OCI-LY1 (cell line): ENCODE measurements at regions not wholly inside any gene's neighbourhood (a gene's known extent, or its start where the extent isn't known, plus 50 kb on each side); places are given as distances from the start of the nearest gene placed in this dataset.
"Not testable (repeated sequence)": the region's sequence is repeated elsewhere in the genome, so short reads cannot be mapped to it uniquely, and the experiment has no call there.

Source experiments
- H2AFZ ChIP-seq: fragments of 200-600 bp; sonication (generic), shearing (Covaris generic); 2 replicates; pipeline ENCODE4 v1.6.0; 2014; ENCODE audit warnings: antibody characterized with exemption, mild to moderate bottlenecking, low read length
- H3F3A ChIP-seq: fragments of 200-600 bp; sonication (generic), shearing (Covaris generic); 2 replicates; pipeline ENCODE4 v1.6.0; 2014; ENCODE audit warnings: mild to moderate bottlenecking, antibody characterized with exemption, low read length, moderate library complexity; ENCODE audit not compliant: insufficient read depth
- H3K27ac ChIP-seq: fragments of 200-600 bp; sonication (generic); 2 replicates; pipeline ENCODE4 v1.5.1; 2014; ENCODE audit warnings: low read length, mixed run types, mild to moderate bottlenecking, low read depth; ENCODE audit not compliant: poor library complexity, severe bottlenecking
- H3K27me3 ChIP-seq: fragments of 200-600 bp; sonication (generic); 2 replicates; pipeline ENCODE4 v1.6.0; 2014; ENCODE audit warnings: antibody characterized with exemption, mild to moderate bottlenecking, low read length, moderate library complexity; ENCODE audit not compliant: insufficient read depth
- H3K36me3 ChIP-seq: fragments of 200-600 bp; sonication (generic); 2 replicates; pipeline ENCODE4 v1.6.1; 2014; ENCODE audit warnings: mild to moderate bottlenecking, antibody characterized with exemption, low read length, moderate library complexity, mixed read lengths; ENCODE audit not compliant: insufficient read depth
- H3K4me1 ChIP-seq: fragments of 200-600 bp; sonication (generic); 2 replicates; pipeline ENCODE4 v1.5.1; 2014; ENCODE audit warnings: mild to moderate bottlenecking, low read length, moderate library complexity; ENCODE audit not compliant: insufficient read depth, severe bottlenecking
- H3K4me2 ChIP-seq: fragments of 200-600 bp; sonication (generic), shearing (Covaris generic); 2 replicates; pipeline ENCODE4 v1.6.1; 2014; ENCODE audit warnings: low read length
- H3K4me3 ChIP-seq: fragments of 200-600 bp; sonication (generic); 2 replicates; pipeline ENCODE4 v1.5.1; 2014; ENCODE audit warnings: low read length, low read depth, mild to moderate bottlenecking, mixed read lengths; ENCODE audit not compliant: poor library complexity, severe bottlenecking
- H3K79me2 ChIP-seq: fragments of 200-600 bp; shearing (Covaris generic); 2 replicates; pipeline ENCODE4 v1.6.1; 2016; ENCODE audit warnings: mixed run types, low read length, mixed read lengths; ENCODE audit not compliant: insufficient read depth
- H3K9ac ChIP-seq: fragments of 200-600 bp; sonication (generic), shearing (Covaris generic); 2 replicates; pipeline ENCODE4 v1.6.1; 2014; ENCODE audit warnings: mild to moderate bottlenecking, low read length, mixed read lengths
- H3K9me2 ChIP-seq: fragments of 200-600 bp; sonication (generic), shearing (Covaris generic); 2 replicates; pipeline ENCODE4 v1.6.1; 2014; ENCODE audit warnings: low read depth, mild to moderate bottlenecking, low read length, mixed read lengths
- H3K9me3 ChIP-seq: fragments of 200-600 bp; shearing (Covaris generic); 2 replicates; pipeline ENCODE4 v1.6.1; 2014; ENCODE audit warnings: low read length, mixed read lengths
- H4K20me1 ChIP-seq: fragments of 200-600 bp; sonication (generic), shearing (Covaris generic); 2 replicates; pipeline ENCODE4 v1.6.0; 2016; ENCODE audit warnings: mild to moderate bottlenecking, low read length; ENCODE audit not compliant: insufficient read depth
- EZH2 ChIP-seq: fragments of 200-600 bp; sonication (generic), shearing (Covaris generic); IDR thresholded peaks from 2 replicates; pipeline ENCODE4 v1.8.0; 2017; ENCODE audit warnings: borderline replicate concordance, mixed run types, mild to moderate bottlenecking, antibody characterized with exemption, low read length, moderate library complexity, mixed read lengths
- TF ChIP-seq, protein P1 (sequence below): fragments of 200-600 bp; sonication (generic), shearing (Covaris generic); IDR thresholded peaks from 2 replicates; pipeline ENCODE4 v1.5.1; 2017; ENCODE audit warnings: mild to moderate bottlenecking, antibody characterized with exemption, low read length, moderate library complexity, mixed read lengths

DNA sequence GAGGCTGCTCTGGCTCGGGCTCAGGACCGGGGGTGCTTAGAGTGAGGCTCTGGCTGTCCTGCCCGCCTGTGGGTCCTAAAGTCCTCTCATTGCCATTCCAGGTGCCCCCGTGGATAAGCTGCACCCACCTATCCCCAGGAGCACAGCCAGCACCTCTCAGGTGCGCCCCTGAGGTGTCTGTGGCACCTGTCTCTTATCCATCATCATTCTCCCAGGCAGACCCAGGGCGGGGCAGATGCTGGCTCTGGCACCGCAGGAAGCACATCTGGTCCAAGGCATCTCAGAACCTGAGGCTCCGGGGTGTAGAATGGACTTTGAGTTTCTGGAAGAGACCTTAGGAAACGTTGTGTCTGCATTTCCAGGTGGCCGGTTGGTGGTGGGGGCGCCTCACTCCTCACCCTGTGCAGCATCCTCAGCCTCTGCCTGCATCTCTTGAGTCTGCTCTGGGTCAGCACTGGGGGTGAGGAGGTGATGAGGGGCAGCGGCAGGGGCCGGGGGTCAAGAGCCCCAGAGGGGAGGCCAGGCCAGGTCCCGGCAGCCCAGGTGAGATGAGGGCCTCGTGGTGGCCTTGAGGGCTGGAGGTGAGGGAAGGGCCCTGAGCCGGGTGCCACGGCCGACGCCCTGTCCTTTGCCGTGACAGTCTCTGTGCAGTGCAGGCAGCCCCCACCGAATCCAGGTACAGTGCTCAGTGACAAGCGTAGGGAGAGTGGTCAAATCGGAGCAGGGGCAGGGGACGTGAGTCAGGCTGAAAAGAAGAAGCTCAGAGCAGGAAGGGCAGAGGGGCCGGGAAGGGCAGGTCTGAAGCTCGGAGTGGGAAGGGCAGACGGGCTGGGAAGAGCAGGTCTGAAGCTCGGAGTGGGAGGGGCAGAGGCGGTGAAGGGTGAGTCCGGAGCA, 173.5 kb downstream of the NPIPB11 start:
- Histone ChIP-seq H3K9ac (no peak overlapping the region), H3K9me3 (no peaks in the 10 kb centered on the region), H3F3A (no peaks in the 10 kb centered on the region), H3K9me2 (no peaks in the 10 kb centered on the region), H3K4me2 (no peak overlapping the region), H3K4me1 (peaks cover 4% of the 10 kb centered on the region), H2AFZ (no peak overlapping the region), H3K4me3 (no peak overlapping the region), H3K79me2 (no peaks in the 10 kb centered on the region), H3K27me3 (no peaks in the 10 kb centered on the region), H3K36me3 (no peaks in the 10 kb centered on the region), H4K20me1 (no peaks in the 10 kb centered on the region), H3K27ac (no peak overlapping the region)
- TF ChIP-seq, protein P1, sequence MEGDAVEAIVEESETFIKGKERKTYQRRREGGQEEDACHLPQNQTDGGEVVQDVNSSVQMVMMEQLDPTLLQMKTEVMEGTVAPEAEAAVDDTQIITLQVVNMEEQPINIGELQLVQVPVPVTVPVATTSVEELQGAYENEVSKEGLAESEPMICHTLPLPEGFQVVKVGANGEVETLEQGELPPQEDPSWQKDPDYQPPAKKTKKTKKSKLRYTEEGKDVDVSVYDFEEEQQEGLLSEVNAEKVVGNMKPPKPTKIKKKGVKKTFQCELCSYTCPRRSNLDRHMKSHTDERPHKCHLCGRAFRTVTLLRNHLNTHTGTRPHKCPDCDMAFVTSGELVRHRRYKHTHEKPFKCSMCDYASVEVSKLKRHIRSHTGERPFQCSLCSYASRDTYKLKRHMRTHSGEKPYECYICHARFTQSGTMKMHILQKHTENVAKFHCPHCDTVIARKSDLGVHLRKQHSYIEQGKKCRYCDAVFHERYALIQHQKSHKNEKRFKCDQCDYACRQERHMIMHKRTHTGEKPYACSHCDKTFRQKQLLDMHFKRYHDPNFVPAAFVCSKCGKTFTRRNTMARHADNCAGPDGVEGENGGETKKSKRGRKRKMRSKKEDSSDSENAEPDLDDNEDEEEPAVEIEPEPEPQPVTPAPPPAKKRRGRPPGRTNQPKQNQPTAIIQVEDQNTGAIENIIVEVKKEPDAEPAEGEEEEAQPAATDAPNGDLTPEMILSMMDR: no peak
- no peak for TF ChIP-seq EZH2

DNA sequence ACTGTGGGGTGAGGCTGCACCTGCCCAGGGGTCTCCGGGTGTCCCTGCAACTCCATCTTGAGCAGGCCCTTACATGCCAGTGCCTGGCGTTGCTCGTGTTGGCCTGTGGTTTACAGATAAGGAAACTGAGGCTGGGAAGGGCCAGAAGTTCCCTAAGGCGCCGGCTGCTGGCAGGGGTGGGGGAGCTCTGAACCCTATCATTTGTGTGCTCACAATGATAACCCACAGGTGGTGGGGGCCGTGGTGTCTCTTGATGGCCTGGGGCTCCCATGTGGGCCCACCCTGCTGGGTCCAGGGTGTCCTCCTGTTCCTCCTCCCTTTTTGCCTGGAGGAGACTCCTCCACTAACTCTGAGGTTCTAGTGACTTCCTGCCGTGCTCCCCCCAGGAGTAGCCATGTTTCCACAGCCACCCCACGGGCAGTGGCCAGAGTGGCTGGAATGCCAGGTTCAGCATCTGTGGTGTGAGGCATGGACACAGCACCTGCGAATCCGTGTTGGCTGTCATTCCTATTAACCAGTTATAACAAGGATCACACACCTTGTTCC, 174.3 kb downstream of the NPIPB11 start:
- H3K27me3 ChIP-seq, H3K4me2 ChIP-seq, H3K4me3 ChIP-seq, H3K27ac ChIP-seq, H3K9me2 ChIP-seq, H4K20me1 ChIP-seq, H3K4me1 ChIP-seq, H2AFZ ChIP-seq, H3K79me2 ChIP-seq, H3F3A ChIP-seq, H3K9me3 ChIP-seq, H3K9ac ChIP-seq, H3K36me3 ChIP-seq: not testable (repeated sequence)

DNA sequence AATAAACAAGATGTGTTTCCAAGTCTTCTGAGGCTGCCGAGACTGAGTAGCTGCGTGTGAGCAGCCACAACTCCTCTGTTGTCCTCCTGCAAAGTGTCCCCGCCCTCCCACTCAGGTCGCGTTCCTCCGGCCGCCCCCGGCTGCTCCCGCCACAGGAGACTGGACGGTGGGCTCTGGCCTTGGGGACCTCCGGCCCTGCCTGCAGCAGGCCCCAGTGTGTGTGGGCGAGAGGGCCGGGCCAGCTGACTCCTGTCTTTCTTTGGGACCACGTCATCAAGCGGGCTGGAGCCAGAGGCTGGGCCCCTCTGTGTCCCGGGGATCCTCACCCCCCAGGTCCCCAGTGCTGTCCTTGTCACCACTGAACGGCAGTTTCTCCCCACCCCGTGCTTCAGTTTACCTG, 175.3 kb downstream of the NPIPB11 start:
- H3K9me3 ChIP-seq: no peaks in the 10 kb centered on the region
- no peak overlapping the region for H3K9ac ChIP-seq
- H3K36me3 ChIP-seq: no peaks in the 10 kb centered on the region
- no peaks in the 10 kb centered on the region for H3F3A ChIP-seq
- H3K9me2 ChIP-seq: no peaks in the 10 kb centered on the region
- TF ChIP-seq EZH2: no peak
- TF ChIP-seq, protein P1: no peak
- H3K4me2 ChIP-seq: no peak overlapping the region
- H3K4me1 ChIP-seq: peaks cover 4% of the 10 kb centered on the region
- H3K27me3 ChIP-seq: no peaks in the 10 kb centered on the region
- H3K79me2 ChIP-seq: no peaks in the 10 kb centered on the region
- no peak overlapping the region for H2AFZ ChIP-seq
- no peak overlapping the region for H3K4me3 ChIP-seq
- no peaks in the 10 kb centered on the region for H4K20me1 ChIP-seq
- no peak overlapping the region for H3K27ac ChIP-seq
